ENCODE measurements at regions not wholly inside any gene's neighbourhood (a gene's known extent, or its start where the extent isn't known, plus 50 kb on each side); places are given as distances from the start of the nearest gene placed in this dataset.
"Not testable (repeated sequence)": the region's sequence is repeated elsewhere in the genome, so short reads cannot be mapped to it uniquely, and the experiment has no call there.

GRCh38 chr15:39009740-39010139 lies 445.1 kb upstream of the RASGRP1 start:
- ATAC-seq (ENCODE audit: low FRiP score in 2 of 2): no peak
- no peaks in the 10 kb centered on the region for H3K36me3 ChIP-seq
- 84 to 85% methylated on average over 1 of the region's 1 CpG for WGBS, 2 donors
- H3K27ac ChIP-seq: no peak overlapping the region
- H3K4me1 ChIP-seq: no peaks in the 10 kb centered on the region
- peaks cover 0 to 10% (median 2%) of the 10 kb centered on the region in 4 donors for H3K9me3 ChIP-seq
- no peak overlapping the region for H3K4me3 ChIP-seq
- DNase-seq: no peak
- no peaks in the 10 kb centered on the region for H3K27me3 ChIP-seq
- TF ChIP-seq CTCF (IDR thresholded peaks at IDR 0.05): no peak
- TF ChIP-seq EP300 (IDR thresholded peaks at IDR 0.05): no peak
- no peak for TF ChIP-seq POLR2AphosphoS5 (IDR thresholded peaks at IDR 0.05)
- no peak for TF ChIP-seq POLR2A (IDR thresholded peaks at IDR 0.05)

GRCh38 chr15:39011066-39011465 lies 446.5 kb upstream of the RASGRP1 start:
- H3K4me3 ChIP-seq; DNase-seq; H3K27me3 ChIP-seq; H3K36me3 ChIP-seq; H3K27ac ChIP-seq; H3K4me1 ChIP-seq; ATAC-seq (ENCODE audit: low FRiP score in 2 of 2): not testable (repeated sequence)
- peaks cover 0 to 11% (median 2%) of the 10 kb centered on the region in 4 donors for H3K9me3 ChIP-seq
- 78 to 86% methylated on average over 3 of the region's 3 CpGs for WGBS, 2 donors

- no peak for TF ChIP-seq EP300 (IDR thresholded peaks at IDR 0.05)
- TF ChIP-seq CTCF (IDR thresholded peaks at IDR 0.05): no peak
- TF ChIP-seq POLR2AphosphoS5 (IDR thresholded peaks at IDR 0.05): no peak
- no peak for TF ChIP-seq POLR2A (IDR thresholded peaks at IDR 0.05)
- Histone ChIP-seq H3K4me1 (no peaks in the 10 kb centered on the region), H3K4me3 (no peak overlapping the region), H3K36me3 (no peaks in the 10 kb centered on the region), H3K27ac (no peak overlapping the region), H3K9me3 (peaks cover 0 to 11% (median 2%) of the 10 kb centered on the region in 4 donors), H3K27me3 (no peaks in the 10 kb centered on the region)
- DNase-seq: peak in 1 of 2 donors; percentile 40
- WGBS, 2 donors: 78 to 84% methylated on average over 11 to 12 of the region's 12 CpGs
- no peak for ATAC-seq (ENCODE audit: low FRiP score in 2 of 2)
Measured at GRCh38 chr15:39013262-39013661, 448.6 kb upstream of the RASGRP1 start.

- H3K9me3 ChIP-seq: peaks cover 0 to 10% (median 2%) of the 10 kb centered on the region in 4 donors
- no peak for DNase-seq
- no peak overlapping the region for H3K27ac ChIP-seq
- TF ChIP-seq CTCF (IDR thresholded peaks at IDR 0.05) (no peak), POLR2AphosphoS5 (IDR thresholded peaks at IDR 0.05) (no peak), POLR2A (IDR thresholded peaks at IDR 0.05) (no peak), EP300 (IDR thresholded peaks at IDR 0.05) (no peak)
- no peaks in the 10 kb centered on the region for H3K36me3 ChIP-seq
- no peaks in the 10 kb centered on the region for H3K27me3 ChIP-seq
- WGBS, 2 donors: 42 to 46% methylated on average over 1 of the region's 1 CpG
- no peak for ATAC-seq (ENCODE audit: low FRiP score in 2 of 2)
- no peaks in the 10 kb centered on the region for H3K4me1 ChIP-seq
- H3K4me3 ChIP-seq: no peak overlapping the region
Measured at GRCh38 chr15:39014682-39015081, 450.1 kb upstream of the RASGRP1 start.

GRCh38 chr15:39016706-39017105 lies 452.1 kb upstream of the RASGRP1 start:
- 79 to 84% methylated on average over 3 of the region's 3 CpGs for WGBS, 2 donors
- DNase-seq (no peak), ATAC-seq (ENCODE audit: low FRiP score in 2 of 2) (no peak)
- Histone ChIP-seq H3K4me1 (no peaks in the 10 kb centered on the region), H3K27me3 (no peaks in the 10 kb centered on the region), H3K4me3 (no peak overlapping the region), H3K9me3 (peaks cover 0 to 4% (median 0%) of the 10 kb centered on the region in 4 donors), H3K27ac (no peak overlapping the region), H3K36me3 (no peaks in the 10 kb centered on the region)
- TF ChIP-seq EP300 (IDR thresholded peaks at IDR 0.05) (no peak), POLR2A (IDR thresholded peaks at IDR 0.05) (no peak), CTCF (IDR thresholded peaks at IDR 0.05) (no peak), POLR2AphosphoS5 (IDR thresholded peaks at IDR 0.05) (no peak)
